HepG2 (cell line): ENCODE measurements at regions not wholly inside any gene's neighbourhood (a gene's known extent, or its start where the extent isn't known, plus 50 kb on each side); places are given as distances from the start of the nearest gene placed in this dataset.
A peak's percentile ranks its signal among the peaks of the same experiment; 100 is the strongest.

Experiments
- CTCF ChIP-seq: sonication (generic); formaldehyde crosslinking; IDR thresholded peaks from 2 replicates; pipeline ENCODE4 v1.5.0; 2020; ENCODE audit warnings: mild to moderate bottlenecking, missing genetic modification reagents, moderate library complexity
- DMAP1 ChIP-seq: IDR thresholded peaks from 2 replicates; pipeline ENCODE4 v1.6.1; 2016
- FOXA1 ChIP-seq, 2 experiments: fragments of 450-650 bp in 1 of 2; sonication (generic) in 1 of 2; formaldehyde crosslinking in 1 of 2; IDR thresholded peaks; 2 replicates each; pipeline versions ENCODE4 v1.4.0 to v1.6.1; 2016 to 2020; ENCODE audit warnings: missing genetic modification reagents in 1 of 2
- FOXA3 ChIP-seq: IDR thresholded peaks from 2 replicates; pipeline ENCODE4 v1.6.1; 2016; ENCODE audit warnings: missing genetic modification reagents, missing compliant biosample characterization
- FOXK1 ChIP-seq: sonication (generic); formaldehyde crosslinking; IDR thresholded peaks from 2 replicates; pipeline ENCODE4 v1.4.0; 2020; ENCODE audit warnings: low read depth, missing genetic modification reagents, borderline replicate concordance
- FOXO1 ChIP-seq: sonication (generic); formaldehyde crosslinking; IDR thresholded peaks from 2 replicates; pipeline ENCODE4 v1.4.0; 2020; ENCODE audit warnings: missing genetic modification reagents
- GATAD2A ChIP-seq: IDR thresholded peaks from 2 replicates; pipeline ENCODE4 v1.6.1; 2016
- KMT2B ChIP-seq: IDR thresholded peaks from 2 replicates; pipeline ENCODE4 v1.6.1; 2016; ENCODE audit warnings: missing genetic modification reagents, missing compliant biosample characterization
- NCOR1 ChIP-seq: fragments of 200-600 bp; sonication (generic); IDR thresholded peaks from 2 replicates; pipeline ENCODE4 v1.7.0; 2017; ENCODE audit warnings: antibody characterized with exemption, low read length, borderline replicate concordance
- NR2F6 ChIP-seq, 2 experiments: IDR thresholded peaks; 2 replicates each; pipeline ENCODE4 v1.6.1; 2016; ENCODE audit warnings: antibody characterized with exemption in 1 of 2, mild to moderate bottlenecking in 1 of 2
- POLR2G ChIP-seq: fragments of 200-400 bp; formaldehyde crosslinking; IDR thresholded peaks from 2 replicates; pipeline ENCODE4 v1.6.1; 2018; ENCODE audit warnings: mild to moderate bottlenecking, low read depth, low read length, moderate library complexity
- ZKSCAN5 ChIP-seq: sonication (generic); formaldehyde crosslinking; IDR thresholded peaks from 2 replicates; pipeline ENCODE4 v1.5.1; 2020; ENCODE audit warnings: mild to moderate bottlenecking, missing genetic modification reagents
- ZNF772 ChIP-seq: sonication (generic); formaldehyde crosslinking; IDR thresholded peaks from 2 replicates; pipeline ENCODE4 v1.5.0; 2020; ENCODE audit warnings: mild to moderate bottlenecking, missing genetic modification reagents
- ZNF850 ChIP-seq: sonication (generic); formaldehyde crosslinking; conservative IDR thresholded peaks from 2 replicates; pipeline ENCODE4 v1.9.0; 2021; ENCODE audit warnings: mild to moderate bottlenecking, missing genetic modification reagents
- TF ChIP-seq, protein P1 (sequence below): IDR thresholded peaks from 2 replicates; pipeline ENCODE4 v1.6.1; 2012; ENCODE audit warnings: low read length, improper control_type of control experiment
- TF ChIP-seq, protein P2 (sequence below): IDR thresholded peaks from 2 replicates; pipeline ENCODE4 v1.4.0; 2020; ENCODE audit warnings: mild to moderate bottlenecking, missing genetic modification reagents

GRCh38 chr15:23855947-23856346, 168.8 kb upstream of the NDN start (continued):
- peak; percentile 59; the same call in 1 of the 2 replicates for TF ChIP-seq FOXK1
- TF ChIP-seq ZKSCAN5 (CRISPR knock-in tag): no peak
- peak; percentile 47; the same call in 1 of the 2 replicates for TF ChIP-seq NR2F6 (IDR thresholded peaks at IDR 0.05)
- 0 out of 2 replicates have a peak, but pooled peaks have one; percentile 44 for TF ChIP-seq NR2F6 (CRISPR knock-in tag; IDR thresholded peaks at IDR 0.05)
- TF ChIP-seq, protein P1, sequence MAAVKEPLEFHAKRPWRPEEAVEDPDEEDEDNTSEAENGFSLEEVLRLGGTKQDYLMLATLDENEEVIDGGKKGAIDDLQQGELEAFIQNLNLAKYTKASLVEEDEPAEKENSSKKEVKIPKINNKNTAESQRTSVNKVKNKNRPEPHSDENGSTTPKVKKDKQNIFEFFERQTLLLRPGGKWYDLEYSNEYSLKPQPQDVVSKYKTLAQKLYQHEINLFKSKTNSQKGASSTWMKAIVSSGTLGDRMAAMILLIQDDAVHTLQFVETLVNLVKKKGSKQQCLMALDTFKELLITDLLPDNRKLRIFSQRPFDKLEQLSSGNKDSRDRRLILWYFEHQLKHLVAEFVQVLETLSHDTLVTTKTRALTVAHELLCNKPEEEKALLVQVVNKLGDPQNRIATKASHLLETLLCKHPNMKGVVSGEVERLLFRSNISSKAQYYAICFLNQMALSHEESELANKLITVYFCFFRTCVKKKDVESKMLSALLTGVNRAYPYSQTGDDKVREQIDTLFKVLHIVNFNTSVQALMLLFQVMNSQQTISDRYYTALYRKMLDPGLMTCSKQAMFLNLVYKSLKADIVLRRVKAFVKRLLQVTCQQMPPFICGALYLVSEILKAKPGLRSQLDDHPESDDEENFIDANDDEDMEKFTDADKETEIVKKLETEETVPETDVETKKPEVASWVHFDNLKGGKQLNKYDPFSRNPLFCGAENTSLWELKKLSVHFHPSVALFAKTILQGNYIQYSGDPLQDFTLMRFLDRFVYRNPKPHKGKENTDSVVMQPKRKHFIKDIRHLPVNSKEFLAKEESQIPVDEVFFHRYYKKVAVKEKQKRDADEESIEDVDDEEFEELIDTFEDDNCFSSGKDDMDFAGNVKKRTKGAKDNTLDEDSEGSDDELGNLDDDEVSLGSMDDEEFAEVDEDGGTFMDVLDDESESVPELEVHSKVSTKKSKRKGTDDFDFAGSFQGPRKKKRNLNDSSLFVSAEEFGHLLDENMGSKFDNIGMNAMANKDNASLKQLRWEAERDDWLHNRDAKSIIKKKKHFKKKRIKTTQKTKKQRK: no peak
- TF ChIP-seq GATAD2A: 0 out of 2 replicates have a peak, but pooled peaks have one; percentile 17
- TF ChIP-seq POLR2G: no peak
- no peak for TF ChIP-seq DMAP1 (CRISPR knock-in tag)
- TF ChIP-seq FOXA3: peak; percentile 66; the same call in 1 of the 2 replicates
- no peak for TF ChIP-seq NCOR1
- TF ChIP-seq CTCF (CRISPR knock-in tag): peak; percentile 65
- no peak for TF ChIP-seq ZNF850 (CRISPR knock-in tag)
- peak; percentile 80 for TF ChIP-seq FOXO1
- TF ChIP-seq, protein P2, sequence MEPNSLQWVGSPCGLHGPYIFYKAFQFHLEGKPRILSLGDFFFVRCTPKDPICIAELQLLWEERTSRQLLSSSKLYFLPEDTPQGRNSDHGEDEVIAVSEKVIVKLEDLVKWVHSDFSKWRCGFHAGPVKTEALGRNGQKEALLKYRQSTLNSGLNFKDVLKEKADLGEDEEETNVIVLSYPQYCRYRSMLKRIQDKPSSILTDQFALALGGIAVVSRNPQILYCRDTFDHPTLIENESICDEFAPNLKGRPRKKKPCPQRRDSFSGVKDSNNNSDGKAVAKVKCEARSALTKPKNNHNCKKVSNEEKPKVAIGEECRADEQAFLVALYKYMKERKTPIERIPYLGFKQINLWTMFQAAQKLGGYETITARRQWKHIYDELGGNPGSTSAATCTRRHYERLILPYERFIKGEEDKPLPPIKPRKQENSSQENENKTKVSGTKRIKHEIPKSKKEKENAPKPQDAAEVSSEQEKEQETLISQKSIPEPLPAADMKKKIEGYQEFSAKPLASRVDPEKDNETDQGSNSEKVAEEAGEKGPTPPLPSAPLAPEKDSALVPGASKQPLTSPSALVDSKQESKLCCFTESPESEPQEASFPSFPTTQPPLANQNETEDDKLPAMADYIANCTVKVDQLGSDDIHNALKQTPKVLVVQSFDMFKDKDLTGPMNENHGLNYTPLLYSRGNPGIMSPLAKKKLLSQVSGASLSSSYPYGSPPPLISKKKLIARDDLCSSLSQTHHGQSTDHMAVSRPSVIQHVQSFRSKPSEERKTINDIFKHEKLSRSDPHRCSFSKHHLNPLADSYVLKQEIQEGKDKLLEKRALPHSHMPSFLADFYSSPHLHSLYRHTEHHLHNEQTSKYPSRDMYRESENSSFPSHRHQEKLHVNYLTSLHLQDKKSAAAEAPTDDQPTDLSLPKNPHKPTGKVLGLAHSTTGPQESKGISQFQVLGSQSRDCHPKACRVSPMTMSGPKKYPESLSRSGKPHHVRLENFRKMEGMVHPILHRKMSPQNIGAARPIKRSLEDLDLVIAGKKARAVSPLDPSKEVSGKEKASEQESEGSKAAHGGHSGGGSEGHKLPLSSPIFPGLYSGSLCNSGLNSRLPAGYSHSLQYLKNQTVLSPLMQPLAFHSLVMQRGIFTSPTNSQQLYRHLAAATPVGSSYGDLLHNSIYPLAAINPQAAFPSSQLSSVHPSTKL: peak; percentile 25; the same call in 1 of the 2 replicates
- TF ChIP-seq ZNF772: no peak
- TF ChIP-seq KMT2B (CRISPR knock-in tag): no peak
- TF ChIP-seq FOXA1 (IDR thresholded peaks at IDR 0.05): no peak
- TF ChIP-seq FOXA1 (CRISPR knock-in tag; IDR thresholded peaks at IDR 0.05): 0 out of 2 replicates have a peak, but pooled peaks have one; percentile 44
